IPS-18a (cell line): ENCODE measurements at regions not wholly inside any gene's neighbourhood (a gene's known extent, or its start where the extent isn't known, plus 50 kb on each side); places are given as distances from the start of the nearest gene placed in this dataset.
"Not testable (repeated sequence)": the region's sequence is repeated elsewhere in the genome, so short reads cannot be mapped to it uniquely, and the experiment has no call there.

Experiments
- H3K27ac ChIP-seq: one replicate; pipeline ENCODE4 v1.5.1; 2013; ENCODE audit warnings: low read length
- H3K27me3 ChIP-seq: one replicate; pipeline ENCODE4 v1.6.1; 2013; ENCODE audit warnings: mild to moderate bottlenecking, low read length; ENCODE audit not compliant: control insufficient read depth, insufficient read depth
- H3K36me3 ChIP-seq: one replicate; pipeline ENCODE4 v1.6.1; 2013; ENCODE audit warnings: low read depth, low read length; ENCODE audit not compliant: control insufficient read depth
- H3K4me1 ChIP-seq: one replicate; pipeline ENCODE4 v1.6.1; 2013; ENCODE audit warnings: low read depth, low read length; ENCODE audit not compliant: control insufficient read depth
- H3K4me3 ChIP-seq: one replicate; pipeline ENCODE4 v1.5.1; 2013; ENCODE audit warnings: low read length
- H3K9ac ChIP-seq: one replicate; pipeline ENCODE4 v1.6.1; 2013; ENCODE audit warnings: mild to moderate bottlenecking, low read length, moderate library complexity
- H3K9me3 ChIP-seq: one replicate; pipeline ENCODE4 v1.6.1; 2013; ENCODE audit warnings: low read depth, low read length; ENCODE audit not compliant: control insufficient read depth

DNA sequence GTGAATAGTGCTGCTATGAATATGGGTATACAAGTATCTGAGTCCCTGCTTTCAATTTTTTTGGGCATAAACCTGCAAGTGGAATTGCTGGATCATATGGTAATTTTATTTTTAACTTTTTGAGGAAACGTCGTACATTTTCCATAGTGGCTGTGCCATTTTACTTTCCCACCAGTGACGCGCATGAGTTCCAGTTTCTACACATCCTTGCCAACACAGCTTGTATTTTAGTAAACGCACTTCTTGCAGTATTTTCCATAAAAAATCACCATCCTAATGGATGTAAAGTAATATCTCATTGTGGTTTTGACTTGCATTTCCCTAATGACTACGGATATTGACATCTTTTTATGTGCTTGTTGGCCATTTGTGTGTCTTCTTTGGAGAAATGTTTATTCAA, 105.0 kb downstream of the NFKBIZ start:
- Histone ChIP-seq H3K27me3 (no peaks in the 10 kb centered on the region), H3K27ac (no peak overlapping the region), H3K4me3 (no peak overlapping the region), H3K4me1 (no peaks in the 10 kb centered on the region), H3K36me3 (no peaks in the 10 kb centered on the region), H3K9ac (no peak overlapping the region), H3K9me3 (no peaks in the 10 kb centered on the region)

DNA sequence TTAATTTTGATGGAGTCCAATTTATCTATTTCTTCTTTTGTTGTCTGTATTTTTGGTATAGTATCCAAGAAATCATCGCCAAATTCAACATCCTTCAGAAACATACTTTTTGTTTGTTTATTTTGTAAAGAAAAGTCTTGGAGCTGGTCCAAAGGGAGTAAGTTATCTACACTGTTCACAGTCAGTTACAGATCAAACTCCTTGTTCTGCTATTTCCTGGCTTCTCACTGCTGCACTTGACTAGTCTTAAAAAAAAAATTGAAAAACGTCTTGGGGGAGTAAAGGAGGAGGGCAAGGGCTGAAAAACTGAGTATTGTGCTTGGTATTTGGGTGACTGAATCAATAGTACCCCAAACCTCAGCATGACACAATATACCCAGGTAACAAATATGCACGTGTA, 105.6 kb downstream of the NFKBIZ start:
- H3K36me3 ChIP-seq, result no peaks in the 10 kb centered on the region
- no peaks in the 10 kb centered on the region for H3K9me3 ChIP-seq
- H3K27ac ChIP-seq, result no peak overlapping the region
- H3K4me1 ChIP-seq, result no peaks in the 10 kb centered on the region
- no peak overlapping the region for H3K9ac ChIP-seq
- H3K4me3 ChIP-seq, result no peak overlapping the region
- no peaks in the 10 kb centered on the region for H3K27me3 ChIP-seq

DNA sequence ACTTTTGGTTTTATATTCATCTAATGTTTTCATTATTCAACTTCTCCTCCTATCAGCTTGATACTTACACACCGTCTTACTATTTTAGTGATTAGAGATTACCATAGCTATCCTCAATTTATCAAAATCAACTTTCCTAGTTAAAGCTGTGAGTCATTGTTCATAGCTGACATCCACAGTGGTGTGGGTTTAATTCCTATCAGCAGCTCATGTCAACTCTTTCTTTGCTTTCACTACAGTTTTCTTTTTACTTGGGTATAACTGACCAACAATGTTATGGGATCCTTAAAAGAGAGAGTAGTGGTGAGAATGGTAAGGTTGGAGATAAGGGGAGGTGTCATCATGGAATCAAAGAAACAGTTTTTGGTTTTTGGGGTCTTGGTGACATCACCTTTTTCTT, 112.7 kb downstream of the NFKBIZ start:
- Histone ChIP-seq H3K4me3 (no peak overlapping the region), H3K4me1 (no peaks in the 10 kb centered on the region), H3K36me3 (no peaks in the 10 kb centered on the region), H3K9ac (no peak overlapping the region), H3K27ac (no peak overlapping the region), H3K27me3 (no peaks in the 10 kb centered on the region), H3K9me3 (no peaks in the 10 kb centered on the region)

DNA sequence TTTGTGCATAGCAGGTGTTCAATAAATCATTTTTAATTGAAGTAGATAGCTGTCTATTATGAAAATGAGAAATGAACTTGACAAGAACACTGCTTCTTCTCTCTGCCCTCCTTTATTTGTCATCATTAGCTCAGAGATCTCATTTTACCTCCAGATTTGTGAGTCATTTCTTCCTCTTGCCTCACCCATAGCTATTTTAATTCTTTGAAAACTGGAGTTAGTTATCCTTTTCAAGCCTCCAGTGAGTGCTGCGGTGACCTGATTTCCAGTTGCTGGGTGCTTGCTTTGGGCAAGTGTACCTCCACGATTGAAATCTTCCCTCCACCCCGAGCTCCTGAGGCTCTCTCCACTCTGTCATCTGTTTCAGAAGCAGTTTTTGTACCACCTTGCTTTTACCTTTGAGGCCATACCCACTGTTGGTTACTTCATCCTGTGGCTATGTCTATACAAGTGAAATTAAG, 114.6 kb downstream of the NFKBIZ start:
- Histone ChIP-seq H3K9me3 (no peaks in the 10 kb centered on the region), H3K4me1 (no peaks in the 10 kb centered on the region), H3K4me3 (no peak overlapping the region), H3K27me3 (no peaks in the 10 kb centered on the region), H3K36me3 (no peaks in the 10 kb centered on the region), H3K27ac (no peak overlapping the region), H3K9ac (no peak overlapping the region)

DNA sequence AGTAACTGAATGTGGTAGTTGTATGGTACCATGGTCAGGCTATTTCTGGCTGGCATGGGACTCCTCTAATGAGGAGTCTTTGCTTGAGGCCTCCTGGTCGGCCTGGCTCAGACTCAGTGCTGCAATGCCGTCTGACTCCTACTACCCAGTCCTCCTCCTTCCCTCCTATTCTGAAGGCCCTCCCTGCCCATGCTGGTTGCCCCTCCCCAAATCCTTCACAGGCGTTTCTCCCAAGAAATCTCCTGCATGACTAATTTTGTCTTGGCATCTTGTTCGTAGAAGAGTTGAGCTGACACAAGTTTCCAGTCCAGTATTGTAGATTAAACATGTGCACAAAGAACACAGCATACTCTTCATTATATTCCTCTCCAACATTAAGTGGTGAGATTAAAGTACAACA, 115.5 kb downstream of the NFKBIZ start:
- Histone ChIP-seq H3K9me3 (no peaks in the 10 kb centered on the region), H3K36me3 (no peaks in the 10 kb centered on the region), H3K27me3 (no peaks in the 10 kb centered on the region), H3K27ac (no peak overlapping the region), H3K4me1 (no peaks in the 10 kb centered on the region), H3K4me3 (no peak overlapping the region), H3K9ac (no peak overlapping the region)

DNA sequence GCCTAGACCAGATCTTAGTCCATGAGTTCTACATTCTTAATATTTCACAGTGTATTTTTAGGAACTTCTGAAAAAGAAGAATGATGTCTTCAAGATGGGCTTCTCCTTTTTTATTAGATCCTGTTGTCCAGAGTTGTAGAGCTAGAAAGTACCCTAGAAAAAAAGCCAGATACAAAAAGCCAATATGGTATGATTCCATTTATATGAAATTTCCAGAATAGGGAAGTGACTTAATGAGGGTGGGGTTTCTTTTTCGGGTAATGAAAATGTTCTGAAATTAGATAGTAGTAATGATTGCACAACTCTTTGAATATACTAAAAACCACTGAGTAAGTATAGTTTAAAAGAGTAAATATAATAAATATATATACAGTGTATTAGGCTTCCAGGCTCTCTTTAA, 116.9 kb downstream of the NFKBIZ start:
- Histone ChIP-seq H3K36me3 (no peaks in the 10 kb centered on the region), H3K9ac (no peak overlapping the region), H3K27ac (no peak overlapping the region)

DNA sequence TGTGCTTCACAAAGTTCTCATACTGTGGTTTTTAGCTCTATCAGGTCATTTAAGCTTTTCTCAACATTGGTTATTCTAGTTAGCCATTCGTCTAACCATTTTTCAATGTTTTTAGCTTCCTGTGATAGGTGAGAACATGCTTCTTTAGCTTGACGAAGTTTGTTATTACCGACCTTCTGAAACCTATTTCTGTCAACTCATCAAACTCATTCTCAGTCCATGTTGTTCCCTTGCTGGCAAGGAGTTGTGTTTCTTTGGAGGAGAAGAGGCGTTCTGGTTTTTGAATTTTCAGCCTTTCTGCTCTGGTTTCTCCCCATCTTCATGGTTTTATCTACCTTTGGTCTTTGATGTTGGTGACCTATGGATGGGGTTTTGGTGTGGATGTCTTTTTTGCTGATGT, 120.9 kb downstream of the NFKBIZ start:
- Histone ChIP-seq H3K36me3 (no peaks in the 10 kb centered on the region), H3K9ac (no peak overlapping the region), H3K9me3 (no peaks in the 10 kb centered on the region), H3K27me3 (no peaks in the 10 kb centered on the region), H3K4me1 (no peaks in the 10 kb centered on the region), H3K27ac (no peak overlapping the region), H3K4me3 (no peak overlapping the region)

More for the DNA sequence above, 116.9 kb downstream of the NFKBIZ start:
- no peaks in the 10 kb centered on the region for H3K27me3 ChIP-seq
- H3K9me3 ChIP-seq, result no peaks in the 10 kb centered on the region
- no peak overlapping the region for H3K4me3 ChIP-seq
- H3K4me1 ChIP-seq, result no peaks in the 10 kb centered on the region

DNA sequence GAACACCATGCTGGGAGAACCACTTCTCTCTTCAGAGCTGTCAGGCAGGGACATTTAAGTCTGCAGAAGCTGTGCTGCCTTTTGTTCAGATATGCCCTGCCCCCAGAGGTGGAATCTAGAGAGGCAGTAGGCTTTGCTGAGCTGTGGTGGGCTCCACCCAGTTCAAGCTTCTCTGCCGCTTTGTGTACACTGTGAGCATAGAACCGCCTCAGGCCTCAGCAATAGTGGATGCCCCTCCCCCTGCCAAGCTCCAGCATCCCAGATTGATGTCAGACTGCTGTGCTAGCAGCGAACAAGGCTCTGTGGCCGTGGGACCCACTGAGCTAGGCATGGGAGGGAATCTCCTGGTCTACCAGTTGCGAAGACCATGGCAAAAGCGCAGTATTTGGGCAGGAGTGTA, 121.6 kb downstream of the NFKBIZ start:
- no peak overlapping the region for H3K9ac ChIP-seq
- H3K27me3 ChIP-seq, result no peaks in the 10 kb centered on the region
- no peaks in the 10 kb centered on the region for H3K4me1 ChIP-seq
- H3K4me3 ChIP-seq, result no peak overlapping the region
- H3K9me3 ChIP-seq, result no peaks in the 10 kb centered on the region
- H3K27ac ChIP-seq, result no peak overlapping the region
- H3K36me3 ChIP-seq, result no peaks in the 10 kb centered on the region

DNA sequence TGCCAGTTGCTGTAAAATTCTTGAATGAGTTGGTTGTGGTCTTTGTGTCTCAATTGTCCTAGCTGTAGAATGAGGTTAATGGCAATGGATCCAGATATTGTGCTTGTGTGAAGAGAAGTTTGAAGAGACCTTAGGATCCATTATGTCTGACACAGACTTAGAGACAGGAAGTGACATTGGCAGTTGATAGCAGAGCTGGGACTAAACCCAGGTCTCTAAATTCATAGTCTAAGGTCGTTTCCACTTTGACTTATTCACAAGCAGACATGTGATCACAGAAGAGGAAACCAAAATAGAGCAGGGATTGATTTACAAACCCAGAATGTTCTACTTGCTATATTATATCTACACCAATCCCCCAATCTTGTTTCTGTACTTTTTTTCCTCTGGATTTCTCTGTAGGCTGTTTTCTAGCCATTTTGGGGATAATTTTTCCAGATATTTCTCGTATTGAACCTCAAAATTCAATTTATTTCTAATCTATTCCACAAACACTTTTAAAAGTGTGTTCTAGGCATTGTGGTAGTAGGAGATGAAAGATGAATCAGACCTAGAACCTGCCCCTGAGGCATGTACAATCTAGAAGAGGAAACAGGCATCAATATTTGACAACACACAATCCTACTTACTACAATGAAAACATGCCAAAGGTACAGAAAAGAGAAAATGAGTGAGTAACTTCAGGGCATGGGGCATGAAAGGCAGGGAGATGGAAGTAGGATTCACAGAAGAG, 123.3 kb downstream of the NFKBIZ start:
- Histone ChIP-seq H3K9me3 (no peaks in the 10 kb centered on the region), H3K27me3 (no peaks in the 10 kb centered on the region), H3K27ac (no peak overlapping the region), H3K36me3 (no peaks in the 10 kb centered on the region), H3K4me1 (no peaks in the 10 kb centered on the region), H3K4me3 (no peak overlapping the region), H3K9ac (no peak overlapping the region)

DNA sequence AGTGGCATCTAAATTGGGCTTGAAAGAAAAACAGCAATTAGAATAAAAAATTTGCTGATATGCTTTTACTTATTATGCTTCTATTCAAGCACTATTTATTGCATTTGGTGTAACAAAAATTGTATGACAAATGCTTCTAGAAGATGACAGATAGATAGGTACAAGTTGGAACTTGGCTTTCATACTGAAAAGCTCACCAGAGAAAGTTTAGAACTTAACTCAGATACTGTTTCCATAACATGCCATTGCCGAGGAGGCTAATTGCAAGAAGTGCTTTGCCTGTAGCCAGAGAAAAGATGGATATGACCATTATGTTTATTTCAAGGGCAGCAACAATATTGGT, 123.8 kb downstream of the NFKBIZ start:
- H3K27me3 ChIP-seq, result no peaks in the 10 kb centered on the region
- H3K36me3 ChIP-seq, result no peaks in the 10 kb centered on the region
- no peaks in the 10 kb centered on the region for H3K9me3 ChIP-seq
- H3K9ac ChIP-seq, result no peak overlapping the region
- peaks cover 1% of the 10 kb centered on the region for H3K4me1 ChIP-seq
- no peak overlapping the region for H3K4me3 ChIP-seq
- H3K27ac ChIP-seq, result no peak overlapping the region

DNA sequence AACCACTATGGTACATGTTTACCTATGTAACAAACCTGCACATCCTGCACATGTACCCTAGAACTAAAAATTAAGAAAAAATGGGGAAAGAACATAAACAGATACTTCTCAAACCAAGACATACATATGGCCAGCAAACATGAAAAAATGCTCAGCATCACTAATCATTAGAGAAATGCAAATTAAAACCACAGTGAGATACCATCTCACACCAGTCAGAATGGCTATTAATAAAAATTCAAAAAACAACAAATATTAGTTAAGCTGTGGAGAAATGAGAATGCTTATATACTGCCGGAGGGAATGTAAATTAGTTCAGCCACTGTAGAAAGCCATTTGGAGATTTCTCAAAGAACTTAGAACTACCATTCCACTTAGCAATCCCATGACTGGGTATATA, 126.1 kb downstream of the NFKBIZ start:
- not testable (repeated sequence) for H3K27me3 ChIP-seq, H3K4me1 ChIP-seq, H3K4me3 ChIP-seq, H3K27ac ChIP-seq, H3K36me3 ChIP-seq, H3K9ac ChIP-seq, H3K9me3 ChIP-seq

DNA sequence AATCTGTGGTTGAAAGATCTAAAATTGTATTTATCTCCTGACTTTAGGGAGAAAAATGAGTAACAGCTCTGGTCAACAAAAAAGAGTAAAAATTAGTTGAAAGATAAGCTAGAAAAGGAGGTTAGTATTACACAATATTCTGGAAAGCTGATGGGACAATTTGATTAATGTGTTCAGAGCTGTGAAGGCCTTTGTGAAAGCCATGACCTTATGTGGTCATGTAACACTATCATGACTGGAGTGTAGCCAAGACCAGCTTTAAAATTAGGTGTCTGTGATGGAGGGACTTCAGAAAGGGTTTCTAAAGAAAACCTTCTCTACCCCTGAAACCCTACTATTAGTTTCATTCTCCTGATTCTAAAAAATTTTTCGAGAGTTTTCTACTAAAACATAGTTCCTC, 127.2 kb downstream of the NFKBIZ start:
- H3K36me3 ChIP-seq, result no peaks in the 10 kb centered on the region
- H3K4me1 ChIP-seq, result peaks cover 6% of the 10 kb centered on the region
- H3K9me3 ChIP-seq, result no peaks in the 10 kb centered on the region
- no peak overlapping the region for H3K9ac ChIP-seq
- no peaks in the 10 kb centered on the region for H3K27me3 ChIP-seq
- no peak overlapping the region for H3K27ac ChIP-seq
- H3K4me3 ChIP-seq, result no peak overlapping the region
